SHP77 treated with DMSO at 0.1 percent for 48 hours (cell line): ENCODE measurements at regions not wholly inside any gene's neighbourhood (a gene's known extent, or its start where the extent isn't known, plus 50 kb on each side); places are given as distances from the start of the nearest gene placed in this dataset.

Source experiments
- DNase-seq: peaks from one replicate; lab custom pipeline; 2025; lab: John Stamatoyannopoulos, UW

- no peak for DNase-seq
Measured at GRCh38 chr3:168154089-168154488, 58.4 kb upstream of the GOLIM4 start.

GRCh38 chr3:168152149-168152548, 56.4 kb upstream of the GOLIM4 start:
- DNase-seq: no peak
